NCI-H82 treated with DMSO at 0.1 percent for 48 hours (cell line): ENCODE measurements at regions not wholly inside any gene's neighbourhood (a gene's known extent, or its start where the extent isn't known, plus 50 kb on each side); places are given as distances from the start of the nearest gene placed in this dataset.

Experiments
- DNase-seq: peaks from one replicate; lab custom pipeline; 2025; ENCODE audit not compliant: unreplicated experiment; lab: John Stamatoyannopoulos, UW

- DNase-seq = no peak
Observed at GRCh38 chr10:128543151-128543550, 416.9 kb upstream of the MKI67 start.

- no peak for DNase-seq
Observed at GRCh38 chr10:128545216-128545615, 419.0 kb upstream of the MKI67 start.

GRCh38 chr10:128546651-128547165 is 420.5 kb upstream of the MKI67 start:
- no peak for DNase-seq

- no peak for DNase-seq
Observed at GRCh38 chr10:128549101-128549608, 422.9 kb upstream of the MKI67 start.

GRCh38 chr10:128550045-128550444 is 423.8 kb upstream of the MKI67 start:
- DNase-seq = no peak

- no peak for DNase-seq
Observed at GRCh38 chr10:128551475-128551874, 425.3 kb upstream of the MKI67 start.

GRCh38 chr10:128553755-128554154 is 427.5 kb upstream of the MKI67 start:
- no peak for DNase-seq

GRCh38 chr10:128556182-128557110 is 430.2 kb upstream of the MKI67 start:
- DNase-seq = no peak

- DNase-seq = no peak
Observed at GRCh38 chr10:128557149-128557710, 431.0 kb upstream of the MKI67 start.

GRCh38 chr10:128560406-128560805 is 434.2 kb upstream of the MKI67 start:
- DNase-seq = no peak

GRCh38 chr10:128560993-128561392 is 434.8 kb upstream of the MKI67 start:
- DNase-seq = no peak

- DNase-seq = no peak
Observed at GRCh38 chr10:128563387-128563786, 437.2 kb upstream of the MKI67 start.

- DNase-seq = no peak
Observed at GRCh38 chr10:128563904-128564303, 437.7 kb upstream of the MKI67 start.

GRCh38 chr10:128566361-128566968 is 440.2 kb upstream of the MKI67 start:
- no peak for DNase-seq

- DNase-seq = no peak
Observed at GRCh38 chr10:128567551-128567950, 441.3 kb upstream of the MKI67 start.

GRCh38 chr10:128568041-128568440 is 441.8 kb upstream of the MKI67 start:
- DNase-seq = no peak

GRCh38 chr10:128568491-128568890 is 442.3 kb upstream of the MKI67 start:
- no peak for DNase-seq

GRCh38 chr10:128568990-128569945 is 443.0 kb upstream of the MKI67 start:
- no peak for DNase-seq

GRCh38 chr10:128570319-128570995 is 444.2 kb upstream of the MKI67 start:
- no peak for DNase-seq

GRCh38 chr10:128571071-128571470 is 444.8 kb upstream of the MKI67 start:
- DNase-seq = no peak
